G401 (cell line): ENCODE measurements at regions not wholly inside any gene's neighbourhood (a gene's known extent, or its start where the extent isn't known, plus 50 kb on each side); places are given as distances from the start of the nearest gene placed in this dataset.
A peak's percentile ranks its signal among the peaks of the same experiment; 100 is the strongest.

Experiments used
- DNase-seq: peaks from one replicate; pipeline ENCODE4 v3.0.0-alpha.2; 2015; ENCODE audit warnings: low spot score
- in situ Hi-C: cut with HindIII; loops from 2 replicates; pipeline ENCODE4 v1.10.0; 2016; ENCODE audit warnings: low sequenced_read_pairs, mixed read lengths

- in situ Hi-C loops = no loop called here
- no peak for DNase-seq
Observed at GRCh38 chr1:222909586-222909985, 94.7 kb downstream of the DISP1 start.

- in situ Hi-C loops = no loop called here
- no peak for DNase-seq
Observed at GRCh38 chr1:222910699-222911098, 95.9 kb downstream of the DISP1 start.

GRCh38 chr1:222911866-222912265 lies 97.0 kb downstream of the DISP1 start:
- in situ Hi-C loops = no loop called here
- DNase-seq = no peak

- in situ Hi-C loops = no loop called here
Observed at GRCh38 chr1:222912730-222913129, 97.9 kb downstream of the DISP1 start.

GRCh38 chr1:222914861-222915632 lies 100.2 kb downstream of the DISP1 start:
- no peak for DNase-seq
- in situ Hi-C loops = no loop called here

More at GRCh38 chr1:222912730-222913129, 97.9 kb downstream of the DISP1 start:
- DNase-seq = no peak

- no peak for DNase-seq
- in situ Hi-C loops = no loop called here
Observed at GRCh38 chr1:222916100-222916499, 101.3 kb downstream of the DISP1 start.

- DNase-seq = no peak
- in situ Hi-C loops = no loop called here
Observed at GRCh38 chr1:222918801-222919477, 104.1 kb downstream of the DISP1 start.

- in situ Hi-C loops = no loop called here
- DNase-seq = no peak
Observed at GRCh38 chr1:222919478-222919865, 104.6 kb downstream of the DISP1 start.

- DNase-seq = no peak
- in situ Hi-C loops = no loop called here
Observed at GRCh38 chr1:222920169-222920568, 105.3 kb downstream of the DISP1 start.

GRCh38 chr1:222921945-222922344 lies 107.1 kb downstream of the DISP1 start:
- in situ Hi-C loops = no loop called here
- DNase-seq = no peak

- DNase-seq = no peak
- in situ Hi-C loops = no loop called here
Observed at GRCh38 chr1:222923506-222923905, 108.7 kb downstream of the DISP1 start.

GRCh38 chr1:222924136-222924706 lies 109.4 kb downstream of the DISP1 start:
- no peak for DNase-seq
- in situ Hi-C loops = no loop called here

- DNase-seq = no peak
- in situ Hi-C loops = no loop called here
Observed at GRCh38 chr1:222926566-222926965, 111.7 kb downstream of the DISP1 start.

GRCh38 chr1:222927031-222927430 lies 112.2 kb downstream of the DISP1 start:
- no peak for DNase-seq
- in situ Hi-C loops = no loop called here

GRCh38 chr1:222928212-222928611 lies 113.4 kb downstream of the DISP1 start:
- in situ Hi-C loops = no loop called here
- peak; percentile 38 for DNase-seq

GRCh38 chr1:222930070-222930469 lies 115.2 kb downstream of the DISP1 start:
- in situ Hi-C loops = no loop called here

GRCh38 chr1:222931023-222931422 lies 116.2 kb downstream of the DISP1 start:
- in situ Hi-C loops = no loop called here
- DNase-seq = no peak

More at GRCh38 chr1:222930070-222930469, 115.2 kb downstream of the DISP1 start:
- no peak for DNase-seq

GRCh38 chr1:222933273-222933672 lies 118.4 kb downstream of the DISP1 start:
- in situ Hi-C loops = no loop called here
- no peak for DNase-seq

- DNase-seq = no peak
- in situ Hi-C loops = no loop called here
Observed at GRCh38 chr1:222935239-222935900, 120.5 kb downstream of the DISP1 start.

GRCh38 chr1:222936042-222936441 lies 121.2 kb downstream of the DISP1 start:
- in situ Hi-C loops = no loop called here
- DNase-seq = no peak
